H1 (cell line): ENCODE measurements at regions not wholly inside any gene's neighbourhood (a gene's known extent, or its start where the extent isn't known, plus 50 kb on each side); places are given as distances from the start of the nearest gene placed in this dataset.

Experiments
- CTCF ChIA-PET: fragments of 300-600 bp; sonication (Branson Sonifier 250); formaldehyde crosslinking; loops from one replicate; lab custom pipeline; 2021; ENCODE audit not compliant: partially characterized antibody; lab: Charles Lee
- POLR2A ChIA-PET: fragments of 300-600 bp; sonication (Branson Sonifier 250); formaldehyde crosslinking; loops from one replicate; lab custom pipeline; 2021; ENCODE audit warnings: inconsistent platforms; ENCODE audit not compliant: partially characterized antibody; lab: Charles Lee
- DNase-seq, 2 experiments: peaks; one replicate each; pipeline versions ENCODE4 v3.0.0 to v3.0.0-alpha.2; 2010 to 2022; ENCODE audit warnings: low spot score in 2 of 2, low read depth in 1 of 2, mixed read lengths in 1 of 2
- FAIRE-seq: peaks from 2 replicates; lab custom pipeline; 2011; peaks lifted over from hg19 to GRCh38; lab: Jason Lieb, UNC
- H2AFZ ChIP-seq: 2 replicates; pipeline ENCODE4 v1.8.1; 2012; ENCODE audit warnings: low read length, inconsistent platforms
- H2AK5ac ChIP-seq: 2 replicates; pipeline ENCODE4 v1.6.1; 2013; ENCODE audit warnings: low read depth, low read length
- H2BK120ac ChIP-seq: replicated peaks from 2 replicates; pipeline ENCODE3; 2013; ENCODE audit warnings: low read depth, low read length, inconsistent platforms
- H2BK12ac ChIP-seq: 2 replicates; pipeline ENCODE4 v1.6.1; 2013; ENCODE audit warnings: low read depth, low read length
- H2BK15ac ChIP-seq: 2 replicates; pipeline ENCODE4 v1.6.1; 2013; ENCODE audit warnings: low read length
- H2BK20ac ChIP-seq: 2 replicates; pipeline ENCODE4 v1.6.1; 2013; ENCODE audit warnings: low read length
- H2BK5ac ChIP-seq: 2 replicates; pipeline ENCODE4 v1.6.1; 2013; ENCODE audit warnings: low read depth, low read length
- H3K14ac ChIP-seq: 2 replicates; pipeline ENCODE4 v1.6.1; 2013; ENCODE audit warnings: inconsistent platforms; ENCODE audit not compliant: insufficient read length
- H3K18ac ChIP-seq: 2 replicates; pipeline ENCODE4 v1.6.1; 2013; ENCODE audit warnings: low read length; ENCODE audit errors: extremely low read depth
- H3K23ac ChIP-seq: 2 replicates; pipeline ENCODE4 v1.6.1; 2013; ENCODE audit warnings: inconsistent platforms; ENCODE audit not compliant: insufficient read length
- H3K23me2 ChIP-seq: 2 replicates; pipeline ENCODE4 v1.6.1; 2013; ENCODE audit warnings: low read depth, low read length
- H3K27ac ChIP-seq: 2 replicates; pipeline ENCODE4 v1.6.1; 2011; ENCODE audit warnings: low read depth, low read length, inconsistent platforms
- H3K27me3 ChIP-seq, 4 experiments: replicated peaks in 1 of 4; 1 replicate in 1 of 4; 2 replicates in 3 of 4; pipeline versions ENCODE4 v1.6.1 to v1.8.1; 2011 to 2013; ENCODE audit warnings: low read length in 3 of 4, mild to moderate bottlenecking in 3 of 4, inconsistent platforms in 2 of 4, mixed read lengths in 2 of 4, moderate library complexity in 1 of 4; ENCODE audit not compliant: control insufficient read depth in 3 of 4, insufficient read depth in 3 of 4; ENCODE audit errors: extremely low read depth in 1 of 4
- H3K36me3 ChIP-seq, 4 experiments: 2 replicates each; pipeline versions ENCODE4 v1.6.1 to v1.8.1; 2011 to 2013; ENCODE audit warnings: mild to moderate bottlenecking in 4 of 4, low read length in 3 of 4, moderate library complexity in 2 of 4, control low read depth in 1 of 4, inconsistent platforms in 1 of 4; ENCODE audit not compliant: insufficient read depth in 4 of 4, control insufficient read depth in 2 of 4
- H3K4ac ChIP-seq: replicated peaks from 2 replicates; pipeline ENCODE3; 2013; ENCODE audit warnings: low read length, low read depth, mixed read lengths, inconsistent platforms; ENCODE audit not compliant: insufficient read length
- H3K4me1 ChIP-seq, 4 experiments: replicated peaks in 1 of 4; 1 replicate in 1 of 4; 2 replicates in 3 of 4; pipeline versions ENCODE4 v1.6.1 to v1.8.1; 2011 to 2013; ENCODE audit warnings: low read length in 3 of 4, inconsistent platforms in 2 of 4, mixed read lengths in 1 of 4; ENCODE audit not compliant: insufficient read depth in 4 of 4, control insufficient read depth in 3 of 4
- H3K4me2 ChIP-seq, 2 experiments: 2 replicates each; pipeline versions ENCODE4 v1.6.1 to v1.8.1; 2011 to 2013; ENCODE audit warnings: low read depth in 2 of 2, low read length in 2 of 2, control low read depth in 1 of 2, inconsistent platforms in 1 of 2, mild to moderate bottlenecking in 1 of 2; ENCODE audit not compliant: insufficient read depth in 1 of 2
- H3K4me3 ChIP-seq, 4 experiments: fragments of 200-600, 300-600 bp in 1 of 4; sonication (generic), shearing (Covaris generic), sonication (Bioruptor Twin) in 1 of 4; 2 replicates each; pipeline versions ENCODE4 v1.5.1 to v1.8.1; 2011 to 2016; ENCODE audit warnings: low read length in 4 of 4, low read depth in 3 of 4, control low read depth in 2 of 4, inconsistent platforms in 2 of 4, mild to moderate bottlenecking in 2 of 4, mixed read lengths in 1 of 4, moderate library complexity in 1 of 4; ENCODE audit not compliant: insufficient read depth in 2 of 4; ENCODE audit errors: extremely low read depth in 1 of 4
- H3K56ac ChIP-seq: replicated peaks from 2 replicates; pipeline ENCODE3; 2013; ENCODE audit warnings: low read depth, mild to moderate bottlenecking, mixed read lengths, low read length, inconsistent platforms; ENCODE audit not compliant: insufficient read length
- H3K79me1 ChIP-seq: 2 replicates; pipeline ENCODE4 v1.6.1; 2013; ENCODE audit warnings: low read depth, low read length, control low read depth
- H3K79me2 ChIP-seq, 2 experiments: 2 replicates each; pipeline versions ENCODE4 v1.6.1 to v1.8.1; 2012 to 2013; ENCODE audit warnings: low read length in 2 of 2, mild to moderate bottlenecking in 2 of 2, inconsistent platforms in 1 of 2; ENCODE audit not compliant: insufficient read depth in 2 of 2, control insufficient read depth in 1 of 2
- H3K9ac ChIP-seq, 4 experiments: replicated peaks in 1 of 4; 1 replicate in 1 of 4; 2 replicates in 3 of 4; pipeline versions ENCODE4 v1.6.1 to v1.8.1; 2011 to 2013; ENCODE audit warnings: low read depth in 3 of 4, low read length in 3 of 4, control low read depth in 2 of 4, mild to moderate bottlenecking in 2 of 4, moderate library complexity in 2 of 4, inconsistent platforms in 1 of 4; ENCODE audit errors: extremely low read depth in 1 of 4
- H3K9me3 ChIP-seq, 2 experiments: 2 replicates each; pipeline versions ENCODE4 v1.6.1 to v1.8.1; 2012 to 2013; ENCODE audit warnings: mild to moderate bottlenecking in 2 of 2, moderate library complexity in 2 of 2, control low read depth in 1 of 2, inconsistent platforms in 1 of 2, low read depth in 1 of 2, low read length in 1 of 2, mixed read lengths in 1 of 2; ENCODE audit not compliant: insufficient read depth in 2 of 2
- H4K20me1 ChIP-seq, 2 experiments: replicated peaks in 1 of 2; 2 replicates each; pipeline versions ENCODE3 to v1.8.1; 2011 to 2013; ENCODE audit warnings: inconsistent platforms in 2 of 2, low read length in 2 of 2, mild to moderate bottlenecking in 1 of 2; ENCODE audit not compliant: insufficient read depth in 2 of 2, control insufficient read depth in 1 of 2
- H4K5ac ChIP-seq: 2 replicates; pipeline ENCODE4 v1.6.1; 2013; ENCODE audit warnings: low read length, low read depth, mixed read lengths, inconsistent platforms; ENCODE audit not compliant: insufficient read length
- H4K8ac ChIP-seq: 2 replicates; pipeline ENCODE4 v1.8.0; 2013; ENCODE audit warnings: mild to moderate bottlenecking, moderate library complexity, low read length, inconsistent platforms; ENCODE audit not compliant: insufficient read depth; ENCODE audit errors: extremely low read depth
- H4K91ac ChIP-seq: replicated peaks from 2 replicates; pipeline ENCODE3; 2013; ENCODE audit warnings: low read length, mixed read lengths, inconsistent platforms; ENCODE audit not compliant: insufficient read length
- ASH2L ChIP-seq: fragments of 200-600, 300-600 bp; sonication (generic); IDR thresholded peaks from one replicate; pipeline ENCODE4 v1.7.1; 2017; ENCODE audit warnings: low read length
- HDAC6 ChIP-seq: IDR thresholded peaks from one replicate; pipeline ENCODE4 v1.7.1; 2012; ENCODE audit warnings: low read depth, mild to moderate bottlenecking, inconsistent platforms, low read length, moderate library complexity
- JUN ChIP-seq: IDR thresholded peaks from 2 replicates; pipeline ENCODE4 v1.6.1; 2011; ENCODE audit warnings: low read depth, mild to moderate bottlenecking, improper control_type of control experiment, low read length
- POLR2AphosphoS5 ChIP-seq: IDR thresholded peaks from 2 replicates; pipeline ENCODE4 v1.6.1; 2011; ENCODE audit warnings: low read depth, low read length
- RBBP5 ChIP-seq: IDR thresholded peaks from 2 replicates; pipeline ENCODE4 v1.7.1; 2012; ENCODE audit warnings: low read depth, mild to moderate bottlenecking, inconsistent platforms, low read length, moderate library complexity, borderline replicate concordance
- WGBS, 2 experiments: shearing (Covaris generic) in 1 of 2; methylation state at CpG; one replicate each; pipeline versions ENCODE4 v1.1.6 to v1.1.7; 2013 to 2015; ENCODE audit warnings: low lambda C conversion rate in 2 of 2, mixed read lengths in 2 of 2, inconsistent platforms in 1 of 2, low coverage in 1 of 2, missing lambda C conversion rate in 1 of 2; ENCODE audit not compliant: insufficient replicate concordance in 2 of 2, insufficient coverage in 1 of 2, insufficient read length in 1 of 2; ENCODE audit errors: extremely low coverage in 1 of 2, missing lambda C conversion rate in 1 of 2; 5-methylcytosine and 5-hydroxymethylcytosine counted together

DNA sequence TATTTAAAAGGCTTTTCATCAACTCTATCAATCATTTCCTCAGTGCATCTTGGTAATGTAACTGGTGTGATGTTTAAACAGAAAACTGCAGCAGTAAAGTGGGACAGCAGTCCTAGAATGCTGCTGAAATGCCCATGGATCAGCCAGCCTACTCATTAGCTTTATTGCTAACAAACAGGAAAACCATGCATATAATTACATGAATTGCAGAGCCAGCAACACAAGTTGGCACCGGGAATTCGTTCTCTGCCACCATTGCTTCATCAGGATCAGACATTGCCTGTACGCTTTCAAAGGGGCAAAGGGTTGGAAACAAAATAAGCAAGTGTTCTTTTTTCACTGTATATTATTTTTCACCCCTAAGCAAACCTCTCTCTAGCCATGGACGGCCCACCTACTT lies 276.2 kb upstream of the LRRC7 start:
- H3K23me2 ChIP-seq: no peaks in the 10 kb centered on the region
- H2AK5ac ChIP-seq: no peak overlapping the region
- no peak overlapping the region for H3K4ac ChIP-seq
- no peaks in the 10 kb centered on the region for H3K9me3 ChIP-seq
- no peak overlapping the region for H3K4me3 ChIP-seq
- no peak overlapping the region for H2BK15ac ChIP-seq
- H2AFZ ChIP-seq: no peak overlapping the region
- H3K27ac ChIP-seq: no peak overlapping the region
- no peaks in the 10 kb centered on the region for H3K79me1 ChIP-seq
- H3K36me3 ChIP-seq: no peaks in the 10 kb centered on the region
- no peak overlapping the region for H3K56ac ChIP-seq
- H4K5ac ChIP-seq: no peak overlapping the region
- H4K8ac ChIP-seq: no peak overlapping the region
- H3K4me1 ChIP-seq: no peaks in the 10 kb centered on the region
- DNase-seq: no peak
- no peak overlapping the region for H3K18ac ChIP-seq
- H4K91ac ChIP-seq: no peak overlapping the region
- POLR2A ChIA-PET: no interaction called here
- no peaks in the 10 kb centered on the region for H3K79me2 ChIP-seq
- no peaks in the 10 kb centered on the region for H4K20me1 ChIP-seq
- H2BK5ac ChIP-seq: no peak overlapping the region
- H2BK20ac ChIP-seq: no peak overlapping the region
- H3K27me3 ChIP-seq: no peaks in the 10 kb centered on the region
- WGBS, 2 experiments: 87% methylated on average over 4 of the region's 4 CpGs; no CpG with 5 or more reads in 1 of the 2 experiments
- H3K4me2 ChIP-seq: no peak overlapping the region
- no peak overlapping the region for H2BK120ac ChIP-seq
- no peak overlapping the region for H3K23ac ChIP-seq
- no peak overlapping the region for H3K14ac ChIP-seq
- CTCF ChIA-PET: interaction anchor here (0.6 to 1.4 kb wide), 2 partner anchors 10 to 14 kb away, joined by 3 to 5 read pairs; no protein-coding TSS in a partner anchor
- no peak overlapping the region for H3K9ac ChIP-seq
- H2BK12ac ChIP-seq: no peak overlapping the region
- FAIRE-seq: no peak
- no peak for TF ChIP-seq HDAC6
- TF ChIP-seq RBBP5: no peak
- TF ChIP-seq ASH2L: no peak
- no peak for TF ChIP-seq JUN
- TF ChIP-seq POLR2AphosphoS5: no peak
